ENCODE measurements at regions not wholly inside any gene's neighbourhood (a gene's known extent, or its start where the extent isn't known, plus 50 kb on each side); places are given as distances from the start of the nearest gene placed in this dataset.

- POLR2A ChIA-PET, result no interaction called here
- no peak for DNase-seq (ENCODE audit: low read depth, low spot score)
- no peak overlapping the region for H3K4me3 ChIP-seq (ENCODE audit: low read depth, low read length)
- no peak for TF ChIP-seq CTCF (IDR thresholded peaks at IDR 0.05; ENCODE audit: insufficient read depth, low read length, missing control alignments)
- CTCF ChIA-PET, result no interaction called here
These were observed 147.6 kb upstream of the ATP6AP2 start for GRCh38 chrX:40433160-40433559.

GRCh38 chrX:40424259-40424658 is 156.5 kb upstream of the ATP6AP2 start:
- no peak for TF ChIP-seq CTCF (IDR thresholded peaks at IDR 0.05; ENCODE audit: insufficient read depth, low read length, missing control alignments)
- no peak overlapping the region for H3K4me3 ChIP-seq (ENCODE audit: low read depth, low read length)
- CTCF ChIA-PET, result no interaction called here
- no peak for DNase-seq (ENCODE audit: low read depth, low spot score)
- POLR2A ChIA-PET, result no interaction called here

GRCh38 chrX:40423299-40423698 is 157.5 kb upstream of the ATP6AP2 start:
- DNase-seq (ENCODE audit: low read depth, low spot score), result no peak
- no peak overlapping the region for H3K4me3 ChIP-seq (ENCODE audit: low read depth, low read length)
- ChIA-PET POLR2A (no interaction called here), CTCF (no interaction called here)
- TF ChIP-seq CTCF (IDR thresholded peaks at IDR 0.05; ENCODE audit: insufficient read depth, low read length, missing control alignments), result no peak

- POLR2A ChIA-PET, result no interaction called here
- CTCF ChIA-PET, result no interaction called here
- no peak overlapping the region for H3K4me3 ChIP-seq (ENCODE audit: low read depth, low read length)
- no peak for DNase-seq (ENCODE audit: low read depth, low spot score)
- no peak for TF ChIP-seq CTCF (IDR thresholded peaks at IDR 0.05; ENCODE audit: insufficient read depth, low read length, missing control alignments)
These were observed 158.7 kb upstream of the ATP6AP2 start for GRCh38 chrX:40422021-40422420.

- POLR2A ChIA-PET, result no interaction called here
- H3K4me3 ChIP-seq (ENCODE audit: low read depth, low read length), result no peak overlapping the region
- DNase-seq (ENCODE audit: low read depth, low spot score), result no peak
- no peak for TF ChIP-seq CTCF (IDR thresholded peaks at IDR 0.05; ENCODE audit: insufficient read depth, low read length, missing control alignments)
- CTCF ChIA-PET, result no interaction called here
These were observed 159.7 kb upstream of the ATP6AP2 start for GRCh38 chrX:40420899-40421729.

- no peak for TF ChIP-seq CTCF (IDR thresholded peaks at IDR 0.05; ENCODE audit: insufficient read depth, low read length, missing control alignments)
- CTCF ChIA-PET, result no interaction called here
- DNase-seq (ENCODE audit: low read depth, low spot score), result no peak
- H3K4me3 ChIP-seq (ENCODE audit: low read depth, low read length), result no peak overlapping the region
- POLR2A ChIA-PET, result no interaction called here
These were observed 162.0 kb upstream of the ATP6AP2 start for GRCh38 chrX:40418813-40419195.
